Subcutaneous abdominal adipose tissue (tissue), 5 donors: ENCODE measurements at regions not wholly inside any gene's neighbourhood (a gene's known extent, or its start where the extent isn't known, plus 50 kb on each side); places are given as distances from the start of the nearest gene placed in this dataset.
"Not testable (repeated sequence)": the region's sequence is repeated elsewhere in the genome, so short reads cannot be mapped to it uniquely, and the experiment has no call there.

ENCODE experiments used
- H3K27ac ChIP-seq: one replicate; pipeline ENCODE4 v1.7.0; 2013; ENCODE audit warnings: low read depth, mild to moderate bottlenecking, inconsistent platforms, low read length, moderate library complexity
- H3K27me3 ChIP-seq, 5 donors: one replicate each; pipeline ENCODE4 v1.7.0; 2013; ENCODE audit warnings: low read length in 5 of 5, inconsistent platforms in 1 of 5; ENCODE audit not compliant: control insufficient read depth in 5 of 5, insufficient read depth in 4 of 5
- H3K36me3 ChIP-seq, 5 donors: one replicate each; pipeline ENCODE4 v1.7.0; 2013; ENCODE audit warnings: low read length in 5 of 5; ENCODE audit not compliant: control insufficient read depth in 5 of 5, insufficient read depth in 5 of 5
- H3K4me1 ChIP-seq, 5 donors: one replicate each; pipeline ENCODE4 v1.7.0; 2013; ENCODE audit warnings: low read length in 5 of 5, mild to moderate bottlenecking in 3 of 5, moderate library complexity in 1 of 5; ENCODE audit not compliant: control insufficient read depth in 5 of 5, insufficient read depth in 5 of 5
- H3K4me3 ChIP-seq, 5 donors: one replicate each; pipeline ENCODE4 v1.7.0; 2013; ENCODE audit warnings: low read length in 5 of 5, low read depth in 1 of 5
- H3K9ac ChIP-seq, 5 donors: one replicate each; pipeline ENCODE4 v1.7.0; 2013; ENCODE audit warnings: low read length in 5 of 5, mild to moderate bottlenecking in 4 of 5, moderate library complexity in 3 of 5
- H3K9me3 ChIP-seq, 5 donors: one replicate each; pipeline ENCODE4 v1.7.0; 2013; ENCODE audit warnings: low read length in 5 of 5; ENCODE audit not compliant: control insufficient read depth in 5 of 5
- donor health status: healthy.
- donor health status: healthy.
- donor health status: healthy.
- donor health status: healthy.
- donor health status: healthy.

GRCh38 chr4:66501997-66502396 lies 831.7 kb upstream of the EPHA5 start:
- Histone ChIP-seq H3K4me1 (no peaks in the 10 kb centered on the region), H3K9ac (no peak overlapping the region), H3K27me3 (no peaks in the 10 kb centered on the region), H3K4me3 (no peak overlapping the region), H3K36me3 (no peaks in the 10 kb centered on the region), H3K9me3 (no peaks in the 10 kb centered on the region), H3K27ac (no peak overlapping the region)

DNA sequence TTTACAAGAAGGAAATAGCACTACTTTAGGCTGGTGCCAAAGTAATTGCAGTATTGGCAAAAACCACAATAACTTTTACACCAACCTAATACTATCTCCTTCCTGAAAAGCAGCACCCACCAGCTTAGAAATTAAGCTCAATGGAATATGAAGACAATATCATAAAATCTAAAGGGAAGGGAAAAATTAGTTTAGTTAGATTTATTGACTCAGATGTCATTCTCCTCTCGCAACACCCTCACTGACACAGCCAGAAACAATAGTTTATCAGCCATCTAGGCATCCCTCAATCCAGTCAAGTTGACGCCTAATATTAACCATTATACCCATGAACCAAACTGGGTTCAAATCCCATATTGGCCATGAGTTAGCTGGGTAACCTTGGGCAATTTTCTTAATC lies 820.4 kb upstream of the EPHA5 start:
- no peaks in the 10 kb centered on the region for H3K4me1 ChIP-seq
- no peaks in the 10 kb centered on the region for H3K36me3 ChIP-seq
- no peaks in the 10 kb centered on the region for H3K9me3 ChIP-seq
- no peak overlapping the region for H3K27ac ChIP-seq
- H3K4me3 ChIP-seq, result no peak overlapping the region
- no peak overlapping the region for H3K9ac ChIP-seq
- no peaks in the 10 kb centered on the region for H3K27me3 ChIP-seq

DNA sequence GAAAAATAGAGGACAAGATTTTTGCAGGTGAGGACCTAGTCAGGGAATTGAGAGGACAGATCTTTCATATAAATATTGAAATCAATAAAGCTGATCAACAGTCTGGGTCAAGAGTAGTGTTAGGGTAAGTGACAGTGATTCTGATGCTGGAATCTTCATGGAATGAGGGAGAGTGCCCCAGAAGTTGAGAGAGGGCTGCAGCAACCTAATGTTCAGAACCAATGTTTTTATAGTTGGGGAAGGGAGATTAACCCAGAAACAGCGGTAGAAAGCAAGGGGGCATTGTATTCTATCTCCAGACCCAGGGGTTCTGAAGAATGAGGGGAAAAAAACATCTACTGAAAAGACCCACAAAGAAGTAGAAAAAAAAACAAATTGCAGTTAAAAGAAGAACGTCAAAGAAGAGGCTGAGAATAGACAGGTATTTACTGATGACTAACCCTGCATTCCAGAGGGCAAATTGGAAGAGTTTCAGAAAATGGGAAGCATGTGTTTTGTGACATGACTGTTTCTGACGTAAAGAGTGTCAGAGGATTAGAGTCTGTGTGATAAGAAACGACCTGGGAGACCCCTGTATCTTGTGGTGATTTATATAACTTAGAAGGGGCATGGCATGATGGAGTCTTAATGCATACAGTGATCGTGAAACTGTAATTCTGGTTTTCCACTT lies 819.6 kb upstream of the EPHA5 start:
- no peaks in the 10 kb centered on the region for H3K36me3 ChIP-seq
- H3K9ac ChIP-seq, result no peak overlapping the region
- no peaks in the 10 kb centered on the region for H3K9me3 ChIP-seq
- H3K27me3 ChIP-seq, result no peaks in the 10 kb centered on the region
- H3K4me3 ChIP-seq, result no peak overlapping the region
- no peak overlapping the region for H3K27ac ChIP-seq
- H3K4me1 ChIP-seq, result no peaks in the 10 kb centered on the region

DNA sequence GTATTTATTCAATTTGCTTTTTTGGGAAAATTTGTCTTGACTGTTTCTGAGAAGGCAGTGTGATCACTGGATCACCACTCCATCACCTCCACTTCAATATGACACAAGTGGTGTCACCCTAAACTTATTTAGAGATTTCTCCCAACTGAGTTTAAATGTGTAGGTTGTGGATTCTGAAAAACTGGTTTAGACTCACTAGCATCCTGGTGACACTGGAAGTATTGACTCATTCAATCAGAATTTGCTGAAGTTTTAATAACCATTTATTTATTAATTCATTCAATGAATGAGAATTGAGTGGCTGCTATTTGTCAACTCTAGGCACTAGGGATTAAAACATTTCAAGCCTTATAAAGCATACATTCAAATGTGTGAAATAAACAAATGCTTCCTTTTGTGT lies 819.1 kb upstream of the EPHA5 start:
- no peak overlapping the region for H3K4me3 ChIP-seq
- no peak overlapping the region for H3K27ac ChIP-seq
- H3K27me3 ChIP-seq, result no peaks in the 10 kb centered on the region
- no peaks in the 10 kb centered on the region for H3K36me3 ChIP-seq
- no peaks in the 10 kb centered on the region for H3K4me1 ChIP-seq
- H3K9ac ChIP-seq, result no peak overlapping the region
- H3K9me3 ChIP-seq, result no peaks in the 10 kb centered on the region

- Histone ChIP-seq H3K4me1 (no peaks in the 10 kb centered on the region), H3K9ac (no peak overlapping the region), H3K27ac (no peak overlapping the region), H3K4me3 (no peak overlapping the region), H3K36me3 (no peaks in the 10 kb centered on the region), H3K9me3 (no peaks in the 10 kb centered on the region), H3K27me3 (no peaks in the 10 kb centered on the region)
Measured at GRCh38 chr4:66486068-66486467, 815.8 kb upstream of the EPHA5 start.

- Histone ChIP-seq H3K9ac (no peak overlapping the region), H3K27me3 (no peaks in the 10 kb centered on the region), H3K4me3 (no peak overlapping the region), H3K36me3 (no peaks in the 10 kb centered on the region), H3K4me1 (no peaks in the 10 kb centered on the region), H3K9me3 (no peaks in the 10 kb centered on the region), H3K27ac (no peak overlapping the region)
Measured at GRCh38 chr4:66482186-66482585, 811.9 kb upstream of the EPHA5 start.

DNA sequence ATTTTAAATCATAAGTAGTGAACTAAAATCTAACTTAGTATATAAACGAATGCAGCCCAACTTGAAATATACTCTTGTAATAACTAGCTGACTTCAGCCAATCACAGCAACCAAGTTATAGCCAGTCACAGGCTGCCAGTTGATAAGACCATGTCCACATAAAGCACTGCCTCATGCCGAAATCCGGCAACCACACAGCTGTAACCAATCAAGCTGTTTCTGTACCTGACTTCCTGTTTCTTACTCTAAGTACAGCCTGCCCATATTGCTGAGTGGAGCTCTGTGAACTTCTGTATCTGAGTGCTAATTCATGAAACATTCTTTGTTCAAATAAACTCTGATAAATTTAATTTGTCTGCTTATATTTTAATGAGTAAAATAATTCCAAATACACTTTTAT lies 805.3 kb upstream of the EPHA5 start:
- Histone ChIP-seq H3K4me3 (no peak overlapping the region), H3K27me3 (no peaks in the 10 kb centered on the region), H3K36me3 (no peaks in the 10 kb centered on the region), H3K9me3 (peaks cover 0 to 4% (median 0%) of the 10 kb centered on the region in 5 donors), H3K4me1 (no peaks in the 10 kb centered on the region), H3K27ac (no peak overlapping the region), H3K9ac (no peak overlapping the region)

GRCh38 chr4:66465111-66465510 lies 794.8 kb upstream of the EPHA5 start:
- Histone ChIP-seq H3K27ac (no peak overlapping the region), H3K27me3 (no peaks in the 10 kb centered on the region), H3K9ac (no peak overlapping the region), H3K9me3 (no peaks in the 10 kb centered on the region), H3K36me3 (no peaks in the 10 kb centered on the region), H3K4me3 (no peak overlapping the region), H3K4me1 (no peaks in the 10 kb centered on the region)

GRCh38 chr4:66462890-66463289 lies 792.6 kb upstream of the EPHA5 start:
- not testable (repeated sequence) for H3K36me3 ChIP-seq, H3K27ac ChIP-seq, H3K9ac ChIP-seq, H3K4me3 ChIP-seq, H3K9me3 ChIP-seq, H3K27me3 ChIP-seq, H3K4me1 ChIP-seq

DNA sequence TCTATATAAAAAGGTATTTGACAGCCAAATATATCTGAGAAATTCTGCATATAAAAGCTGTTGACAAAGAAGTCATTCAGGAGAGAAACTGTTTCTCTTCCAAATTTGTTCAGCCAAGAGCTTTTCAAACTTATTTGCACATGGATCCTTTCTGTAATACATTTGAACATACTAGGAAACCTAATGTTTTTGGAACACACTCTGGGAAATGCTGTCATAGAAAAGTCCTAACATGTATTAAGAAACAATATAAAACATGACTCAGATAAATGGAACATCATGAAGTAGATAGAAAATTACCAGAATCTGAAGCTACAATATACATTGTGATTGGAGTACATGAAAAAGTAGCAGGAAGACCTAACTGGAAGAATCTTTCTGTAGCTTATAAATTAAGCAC lies 781.5 kb upstream of the EPHA5 start:
- Histone ChIP-seq H3K4me3 (no peak overlapping the region), H3K27ac (no peak overlapping the region), H3K9me3 (no peaks in the 10 kb centered on the region), H3K36me3 (no peaks in the 10 kb centered on the region), H3K9ac (no peak overlapping the region), H3K4me1 (no peaks in the 10 kb centered on the region), H3K27me3 (no peaks in the 10 kb centered on the region)

- H3K9me3 ChIP-seq, result no peaks in the 10 kb centered on the region
- no peaks in the 10 kb centered on the region for H3K36me3 ChIP-seq
- H3K4me3 ChIP-seq, result no peak overlapping the region
- no peaks in the 10 kb centered on the region for H3K4me1 ChIP-seq
- H3K9ac ChIP-seq, result no peak overlapping the region
- no peaks in the 10 kb centered on the region for H3K27me3 ChIP-seq
- H3K27ac ChIP-seq, result no peak overlapping the region
Measured at GRCh38 chr4:66443008-66443407, 772.7 kb upstream of the EPHA5 start.
